PFSK-1 (cell line): ENCODE measurements at regions not wholly inside any gene's neighbourhood (a gene's known extent, or its start where the extent isn't known, plus 50 kb on each side); places are given as distances from the start of the nearest gene placed in this dataset.

ENCODE experiments used
- POLR2AphosphoS5 ChIP-seq: IDR thresholded peaks from 2 replicates; pipeline ENCODE4 v1.6.1; 2012; ENCODE audit warnings: low read depth, mild to moderate bottlenecking, control low read depth, low read length, moderate library complexity
- TAF1 ChIP-seq: IDR thresholded peaks from 2 replicates; pipeline ENCODE4 v1.6.1; 2012; ENCODE audit warnings: low read length, control low read depth, borderline replicate concordance; ENCODE audit not compliant: insufficient read depth

GRCh38 chr9:78680196-78680595, 383.3 kb downstream of the PSAT1 start:
- TF ChIP-seq POLR2AphosphoS5 (no peak), TAF1 (no peak)
